ENCODE measurements at regions not wholly inside any gene's neighbourhood (a gene's known extent, or its start where the extent isn't known, plus 50 kb on each side); places are given as distances from the start of the nearest gene placed in this dataset.

DNA sequence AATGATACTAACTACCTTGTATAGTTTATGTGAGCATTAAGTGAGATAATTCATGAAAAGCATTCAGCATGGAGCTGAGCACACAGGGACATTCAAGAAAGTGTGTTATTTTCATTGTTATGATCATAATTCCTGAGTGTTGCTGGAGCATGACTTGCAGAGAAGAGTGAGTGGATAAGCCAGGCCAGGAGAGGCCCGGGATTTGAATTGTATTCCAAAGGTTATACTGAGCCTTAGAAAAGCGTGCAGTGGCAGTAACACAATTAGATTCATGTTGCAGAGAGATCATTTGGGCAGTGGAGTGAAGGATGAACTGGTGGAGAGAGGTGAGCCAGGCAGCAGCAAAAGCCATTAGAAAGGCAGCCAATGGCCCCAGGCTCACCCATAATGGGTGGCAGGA is 142.9 kb upstream of the SH3BP4 start:
- no peak for TF ChIP-seq EZH2 (IDR thresholded peaks at IDR 0.05)
- no peak for TF ChIP-seq FOXP2 (optimal IDR thresholded peaks at IDR 0.05; ENCODE audit: control extremely low read depth, extremely low read length, insufficient read depth)
- no peak for TF ChIP-seq POLR2AphosphoS5 (IDR thresholded peaks at IDR 0.05; ENCODE audit: borderline replicate concordance, low read depth, low read length)
- no peak for DNase-seq (ENCODE audit: low read depth, low spot score)
- Histone ChIP-seq H3K4me3 (no peak overlapping the region), H3K9ac (ENCODE audit: insufficient read length) (no peak overlapping the region), H3K36me3 (ENCODE audit: insufficient read depth, low read length) (no peaks in the 10 kb centered on the region), H3K27ac (no peak overlapping the region), H3K9me3 (ENCODE audit: low read depth, low read length) (no peaks in the 10 kb centered on the region)

DNA sequence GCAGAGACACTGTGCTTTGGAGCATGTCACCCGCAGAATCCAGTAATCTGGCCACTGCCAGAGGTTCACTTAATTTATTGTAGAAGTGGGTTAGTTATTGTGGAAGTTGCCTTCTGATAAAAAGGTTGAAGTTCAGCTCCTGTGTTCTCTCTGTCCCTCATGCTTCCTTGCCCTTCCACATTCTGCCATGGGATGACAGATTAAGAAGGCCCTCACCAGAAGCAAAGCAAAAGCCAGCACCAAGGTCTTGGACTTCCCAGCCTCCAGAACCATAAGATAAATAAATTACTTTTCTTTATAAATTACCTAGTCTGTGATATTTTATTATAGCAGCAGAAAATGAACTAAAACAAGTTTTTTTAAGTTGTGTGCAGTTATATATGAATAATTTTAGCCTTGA is 145.0 kb upstream of the SH3BP4 start:
- DNase-seq (ENCODE audit: low read depth, low spot score): no peak
- TF ChIP-seq EZH2 (IDR thresholded peaks at IDR 0.05) (no peak), POLR2AphosphoS5 (IDR thresholded peaks at IDR 0.05; ENCODE audit: borderline replicate concordance, low read depth, low read length) (no peak), FOXP2 (optimal IDR thresholded peaks at IDR 0.05; ENCODE audit: control extremely low read depth, extremely low read length, insufficient read depth) (no peak)

DNA sequence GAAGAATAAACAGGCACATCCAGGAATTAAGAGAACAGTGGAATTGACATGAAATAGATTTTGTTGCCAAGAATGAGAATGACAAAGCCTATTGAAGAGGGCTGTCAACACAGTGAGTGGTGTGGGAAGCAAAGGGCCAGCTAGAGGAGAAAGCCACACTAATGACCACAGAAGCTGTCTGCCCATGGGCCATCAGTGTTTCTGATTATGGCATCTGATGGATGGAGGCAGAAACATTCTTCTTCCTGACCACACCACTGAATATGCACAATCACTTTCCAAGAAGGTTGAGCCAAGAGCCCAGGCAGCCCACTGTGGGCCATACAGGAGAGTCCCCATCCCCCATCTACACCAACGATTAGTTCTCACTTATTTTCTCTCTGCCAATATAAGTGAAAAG is 146.0 kb upstream of the SH3BP4 start:
- H3K4me3 ChIP-seq: no peak overlapping the region
- H3K27ac ChIP-seq: no peak overlapping the region
- no peak for DNase-seq (ENCODE audit: low read depth, low spot score)
- no peaks in the 10 kb centered on the region; the same call in 1 of the 2 replicates for H3K9me3 ChIP-seq (ENCODE audit: low read depth, low read length)
- TF ChIP-seq FOXP2 (optimal IDR thresholded peaks at IDR 0.05; ENCODE audit: control extremely low read depth, extremely low read length, insufficient read depth) (no peak), POLR2AphosphoS5 (IDR thresholded peaks at IDR 0.05; ENCODE audit: borderline replicate concordance, low read depth, low read length) (no peak), EZH2 (IDR thresholded peaks at IDR 0.05) (no peak)
- H3K36me3 ChIP-seq (ENCODE audit: insufficient read depth, low read length): no peaks in the 10 kb centered on the region
- H3K9ac ChIP-seq (ENCODE audit: insufficient read length): no peak overlapping the region

More for the DNA sequence above, 145.0 kb upstream of the SH3BP4 start:
- Histone ChIP-seq H3K36me3 (ENCODE audit: insufficient read depth, low read length) (no peaks in the 10 kb centered on the region), H3K9ac (ENCODE audit: insufficient read length) (no peak overlapping the region), H3K27ac (no peak overlapping the region), H3K9me3 (ENCODE audit: low read depth, low read length) (no peaks in the 10 kb centered on the region; the same call in 1 of the 2 replicates), H3K4me3 (no peak overlapping the region)

DNA sequence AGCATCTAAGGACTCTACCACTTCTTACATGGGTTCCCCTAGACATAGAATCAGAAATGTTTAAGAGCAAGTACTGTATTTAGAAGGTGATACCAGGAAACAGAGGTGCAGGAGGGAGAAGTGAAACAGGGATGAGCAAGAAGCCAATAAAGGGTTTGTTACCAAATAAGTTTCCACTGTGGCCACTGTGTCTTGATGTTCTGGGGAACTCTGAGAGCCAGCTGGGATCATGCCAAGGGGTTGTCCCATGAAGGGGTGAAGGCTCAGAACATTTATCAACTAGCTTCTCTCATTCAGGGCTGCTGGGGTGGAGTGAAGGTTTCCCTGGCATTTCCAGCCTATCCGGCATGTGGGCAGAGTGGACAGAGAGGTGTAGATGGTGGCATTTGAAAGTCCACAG is 147.1 kb upstream of the SH3BP4 start:
- Histone ChIP-seq H3K4me3 (no peak overlapping the region), H3K9me3 (ENCODE audit: low read depth, low read length) (no peaks in the 10 kb centered on the region; the same call in 1 of the 2 replicates), H3K27ac (no peak overlapping the region), H3K9ac (ENCODE audit: insufficient read length) (no peak overlapping the region), H3K36me3 (ENCODE audit: insufficient read depth, low read length) (no peaks in the 10 kb centered on the region)
- TF ChIP-seq FOXP2 (optimal IDR thresholded peaks at IDR 0.05; ENCODE audit: control extremely low read depth, extremely low read length, insufficient read depth) (no peak), EZH2 (IDR thresholded peaks at IDR 0.05) (no peak), POLR2AphosphoS5 (IDR thresholded peaks at IDR 0.05; ENCODE audit: borderline replicate concordance, low read depth, low read length) (no peak)
- no peak for DNase-seq (ENCODE audit: low read depth, low spot score)

DNA sequence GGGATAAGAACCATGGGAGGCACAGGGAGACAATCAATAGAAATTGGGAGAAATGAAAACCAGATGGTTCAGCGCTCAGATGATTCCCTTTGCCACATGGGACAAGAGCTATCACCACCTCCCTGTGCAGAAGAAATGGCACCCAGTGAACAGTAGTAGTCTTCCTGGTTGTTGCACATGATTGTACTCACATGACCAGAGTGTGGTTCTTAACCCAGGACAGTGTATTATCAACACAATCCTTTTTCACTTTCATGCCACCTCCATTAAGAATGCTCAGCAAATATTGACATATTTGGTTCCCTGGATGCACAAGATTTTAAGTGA is 149.0 kb upstream of the SH3BP4 start:
- Histone ChIP-seq H3K9me3 (ENCODE audit: low read depth, low read length) (no peaks in the 10 kb centered on the region; the same call in 1 of the 2 replicates), H3K4me3 (no peak overlapping the region)
- DNase-seq (ENCODE audit: low read depth, low spot score): no peak

DNA sequence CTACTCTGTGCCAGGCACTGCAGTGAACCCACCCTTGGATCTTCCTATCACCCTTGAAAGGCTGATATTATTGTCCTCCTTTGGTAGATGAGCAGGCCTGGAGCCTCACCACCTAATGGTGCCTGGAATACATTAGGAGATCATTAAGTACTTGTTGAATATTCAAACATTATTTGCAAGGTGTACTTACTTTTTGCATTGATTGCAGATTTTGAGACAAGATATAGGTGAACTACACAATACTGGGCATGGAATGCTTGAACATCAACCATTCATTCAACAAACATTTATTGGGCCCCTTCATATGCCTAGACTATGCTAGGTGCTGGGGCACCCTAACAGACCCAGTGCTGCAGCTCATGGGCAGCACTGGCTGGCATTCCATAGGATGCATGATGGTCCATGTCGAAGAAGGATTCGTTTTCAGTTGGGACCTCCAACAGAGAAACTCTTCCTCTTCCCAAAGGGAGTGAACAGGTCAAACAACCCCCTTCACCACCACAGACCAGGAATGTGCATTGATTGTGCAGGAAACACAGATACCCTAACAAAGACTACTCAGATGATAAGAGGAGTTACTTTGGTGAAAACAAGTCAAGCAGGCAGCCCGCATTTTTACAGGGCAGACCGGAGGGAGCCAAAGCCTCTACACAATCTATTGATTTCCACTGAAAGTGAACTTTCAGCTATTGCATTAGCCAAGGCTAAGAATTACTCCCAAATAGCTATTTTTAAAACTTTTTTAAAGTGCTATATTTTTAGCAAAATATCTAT is 149.6 kb upstream of the SH3BP4 start:
- Histone ChIP-seq H3K9ac (ENCODE audit: insufficient read length) (no peak overlapping the region), H3K36me3 (ENCODE audit: insufficient read depth, low read length) (no peaks in the 10 kb centered on the region), H3K4me3 (no peak overlapping the region), H3K27ac (no peak overlapping the region), H3K9me3 (ENCODE audit: low read depth, low read length) (no peaks in the 10 kb centered on the region; the same call in 1 of the 2 replicates)
- TF ChIP-seq POLR2AphosphoS5 (IDR thresholded peaks at IDR 0.05; ENCODE audit: borderline replicate concordance, low read depth, low read length): no peak
- DNase-seq (ENCODE audit: low read depth, low spot score): no peak

More for the DNA sequence above, 149.0 kb upstream of the SH3BP4 start:
- no peak overlapping the region for H3K9ac ChIP-seq (ENCODE audit: insufficient read length)
- TF ChIP-seq FOXP2 (optimal IDR thresholded peaks at IDR 0.05; ENCODE audit: control extremely low read depth, extremely low read length, insufficient read depth) (no peak), EZH2 (IDR thresholded peaks at IDR 0.05) (no peak), POLR2AphosphoS5 (IDR thresholded peaks at IDR 0.05; ENCODE audit: borderline replicate concordance, low read depth, low read length) (no peak)
- no peak overlapping the region for H3K27ac ChIP-seq
- no peaks in the 10 kb centered on the region for H3K36me3 ChIP-seq (ENCODE audit: insufficient read depth, low read length)

DNA sequence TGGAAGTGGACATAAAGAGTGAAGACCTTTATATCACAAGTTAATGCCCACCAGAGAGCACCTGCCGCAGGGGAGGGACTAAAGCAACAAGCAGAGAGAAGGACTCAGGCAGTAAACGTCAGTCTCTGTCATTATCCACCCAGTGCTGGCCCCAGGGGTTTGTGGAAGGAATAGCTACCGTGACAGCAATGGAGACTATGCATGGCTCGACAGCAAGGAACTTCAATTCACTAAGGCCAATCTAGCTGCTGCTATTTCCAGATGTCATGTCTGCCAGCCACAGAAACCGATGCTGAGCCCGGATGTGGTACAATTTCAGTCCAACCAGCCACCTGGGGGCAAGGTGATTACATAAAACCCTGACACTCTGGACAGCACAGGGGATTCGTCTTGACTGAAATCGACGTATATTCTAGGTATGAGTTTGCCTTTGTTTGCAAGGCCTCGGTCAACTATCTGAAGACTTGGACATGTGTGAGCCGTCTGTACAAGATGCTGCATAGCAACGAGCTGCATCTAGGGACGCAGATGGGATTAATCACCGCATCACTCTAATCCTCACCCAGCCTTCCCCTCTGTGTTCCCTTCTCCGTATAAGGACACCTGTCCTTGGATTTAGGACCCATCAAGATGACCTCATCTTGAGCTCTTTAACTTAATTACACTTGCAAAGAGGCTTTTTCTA is 154.1 kb upstream of the SH3BP4 start:
- DNase-seq (ENCODE audit: low read depth, low spot score): no peak
- Histone ChIP-seq H3K27ac (no peak overlapping the region), H3K36me3 (ENCODE audit: insufficient read depth, low read length) (no peaks in the 10 kb centered on the region), H3K4me3 (no peak overlapping the region), H3K9me3 (ENCODE audit: low read depth, low read length) (no peaks in the 10 kb centered on the region), H3K9ac (ENCODE audit: insufficient read length) (no peak overlapping the region)
- TF ChIP-seq EZH2 (IDR thresholded peaks at IDR 0.05): no peak
- no peak for TF ChIP-seq POLR2AphosphoS5 (IDR thresholded peaks at IDR 0.05; ENCODE audit: borderline replicate concordance, low read depth, low read length)
- no peak for TF ChIP-seq FOXP2 (optimal IDR thresholded peaks at IDR 0.05; ENCODE audit: control extremely low read depth, extremely low read length, insufficient read depth)

DNA sequence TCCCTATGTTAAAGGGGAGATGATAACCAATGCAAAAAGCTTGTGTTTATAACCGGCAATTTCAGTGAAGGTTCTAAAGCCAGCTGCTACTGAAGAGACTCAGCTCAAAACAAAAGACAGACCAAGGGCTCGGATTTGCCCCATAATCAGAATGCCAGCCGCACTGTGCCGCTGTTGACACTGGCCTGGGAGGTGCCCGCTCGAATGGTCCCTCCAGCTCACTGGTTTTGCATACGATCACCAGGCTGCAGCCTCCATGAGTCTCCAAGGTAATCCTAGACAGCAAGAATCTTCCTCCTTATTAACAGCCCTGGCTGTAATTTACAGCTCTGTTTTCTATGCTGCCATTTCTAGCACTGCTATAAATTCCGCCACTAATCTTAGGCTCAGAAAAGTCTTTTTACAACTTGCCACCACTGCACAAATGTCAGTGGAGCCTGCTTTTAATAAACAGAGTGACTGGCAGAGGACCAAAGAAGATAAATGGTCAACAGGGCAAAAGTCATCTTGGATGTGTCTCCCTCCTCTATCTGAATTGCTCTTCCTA is 155.7 kb upstream of the SH3BP4 start:
- H3K27ac ChIP-seq: no peak overlapping the region
- H3K9me3 ChIP-seq (ENCODE audit: low read depth, low read length): no peaks in the 10 kb centered on the region
- H3K36me3 ChIP-seq (ENCODE audit: insufficient read depth, low read length): no peaks in the 10 kb centered on the region
- no peak for DNase-seq (ENCODE audit: low read depth, low spot score)
- TF ChIP-seq POLR2AphosphoS5 (IDR thresholded peaks at IDR 0.05; ENCODE audit: borderline replicate concordance, low read depth, low read length) (no peak), EZH2 (IDR thresholded peaks at IDR 0.05) (no peak), FOXP2 (optimal IDR thresholded peaks at IDR 0.05; ENCODE audit: control extremely low read depth, extremely low read length, insufficient read depth) (no peak)
- no peak overlapping the region for H3K4me3 ChIP-seq
- H3K9ac ChIP-seq (ENCODE audit: insufficient read length): no peak overlapping the region
